Breast epithelium (tissue), 4 donors: ENCODE measurements at regions not wholly inside any gene's neighbourhood (a gene's known extent, or its start where the extent isn't known, plus 50 kb on each side); places are given as distances from the start of the nearest gene placed in this dataset.
"Not testable (repeated sequence)": the region's sequence is repeated elsewhere in the genome, so short reads cannot be mapped to it uniquely, and the experiment has no call there.

Experiments used
- DNase-seq, 2 donors: peaks; one replicate each; pipeline ENCODE4 v3.0.0-alpha.2; 2019; ENCODE audit warnings: low spot score in 2 of 2
- H3K27ac ChIP-seq, 2 donors: fragments of 200-600 bp; sonication (generic) in 1 of 2; one replicate each; pipeline ENCODE4 v1.5.1; 2016 to 2019; ENCODE audit warnings: mild to moderate bottlenecking in 1 of 2
- H3K27me3 ChIP-seq, 2 donors: fragments of 200-600 bp; sonication (generic) in 1 of 2; one replicate each; pipeline versions ENCODE4 v1.5.1 to v1.6.0; 2017 to 2019; ENCODE audit warnings: control low read depth in 1 of 2, mild to moderate bottlenecking in 1 of 2
- H3K36me3 ChIP-seq: fragments of 200-600 bp; one replicate; pipeline ENCODE4 v1.5.1; 2019
- H3K4me1 ChIP-seq, 2 donors: fragments of 200-600 bp; sonication (generic); one replicate each; pipeline ENCODE4 v1.5.1; 2016 to 2019; ENCODE audit warnings: control low read depth in 1 of 2
- H3K4me3 ChIP-seq, 3 donors: fragments of 200-600 bp; sonication (generic); 1 replicate in 2 of 3; 2 replicates in 1 of 3; pipeline ENCODE4 v1.5.1; 2016 to 2019; ENCODE audit warnings: mild to moderate bottlenecking in 3 of 3, moderate library complexity in 2 of 3
- H3K9me3 ChIP-seq, 2 donors: fragments of 200-600 bp; sonication (generic) in 1 of 2; one replicate each; pipeline ENCODE4 v1.5.1; 2016 to 2019; ENCODE audit warnings: control low read depth in 1 of 2
- CTCF ChIP-seq, 3 donors: fragments of 450-650 bp; IDR thresholded peaks; one replicate each; pipeline ENCODE4 v1.5.1; 2016 to 2017; ENCODE audit warnings: antibody characterized with exemption in 3 of 3, mild to moderate bottlenecking in 3 of 3, moderate library complexity in 3 of 3
- POLR2A ChIP-seq: fragments of 450-650 bp; IDR thresholded peaks from one replicate; pipeline ENCODE4 v1.6.1; 2016; ENCODE audit warnings: antibody characterized with exemption, mild to moderate bottlenecking, moderate library complexity
- POLR2AphosphoS5 ChIP-seq, 3 donors: sonication (generic); formaldehyde crosslinking; IDR thresholded peaks; one replicate each; pipeline ENCODE4 v1.6.1; 2017; ENCODE audit warnings: antibody characterized with exemption in 3 of 3
- intact Hi-C: fragments of 100-400 bp; cut with DNase I; formaldehyde crosslinking; loops from one replicate; pipeline ENCODE4 v1.15.1; 2023; ENCODE audit warnings: low total_unique reads

GRCh38 chr6:121731381-121731780, 295.9 kb downstream of the GJA1 start:
- H3K4me1 ChIP-seq = no peaks in the 10 kb centered on the region
- no peak overlapping the region for H3K27ac ChIP-seq
- intact Hi-C loops = no loop called here
- no peaks in the 10 kb centered on the region for H3K9me3 ChIP-seq
- H3K27me3 ChIP-seq = no peaks in the 10 kb centered on the region
- H3K36me3 ChIP-seq = no peaks in the 10 kb centered on the region
- no peak for TF ChIP-seq CTCF (IDR thresholded peaks at IDR 0.05)
- TF ChIP-seq POLR2A = no peak
- no peak for TF ChIP-seq POLR2AphosphoS5 (IDR thresholded peaks at IDR 0.05)
- DNase-seq = no peak
- no peak overlapping the region for H3K4me3 ChIP-seq

- Histone ChIP-seq H3K4me1 (no peaks in the 10 kb centered on the region), H3K9me3 (no peaks in the 10 kb centered on the region), H3K27me3 (no peaks in the 10 kb centered on the region), H3K27ac (no peak overlapping the region), H3K36me3 (no peaks in the 10 kb centered on the region), H3K4me3 (no peak overlapping the region)
- TF ChIP-seq POLR2A (no peak), CTCF (IDR thresholded peaks at IDR 0.05) (no peak), POLR2AphosphoS5 (IDR thresholded peaks at IDR 0.05) (no peak)
- DNase-seq = no peak
- intact Hi-C loops = no loop called here
These were observed 297.2 kb downstream of the GJA1 start for GRCh38 chr6:121732641-121733040.

- no peak for DNase-seq
- Histone ChIP-seq H3K36me3 (no peaks in the 10 kb centered on the region), H3K9me3 (no peaks in the 10 kb centered on the region), H3K27ac (no peak overlapping the region), H3K4me1 (no peaks in the 10 kb centered on the region), H3K4me3 (no peak overlapping the region), H3K27me3 (no peaks in the 10 kb centered on the region)
- no peak for TF ChIP-seq POLR2AphosphoS5 (IDR thresholded peaks at IDR 0.05)
- TF ChIP-seq CTCF (IDR thresholded peaks at IDR 0.05) = no peak
- TF ChIP-seq POLR2A = no peak
- intact Hi-C loops = no loop called here
These were observed 297.8 kb downstream of the GJA1 start for GRCh38 chr6:121733234-121733633.

- H3K27ac ChIP-seq, intact Hi-C loops: not testable (repeated sequence)
These were observed 304.7 kb downstream of the GJA1 start for GRCh38 chr6:121740188-121740587.

GRCh38 chr6:121743691-121744090, 308.2 kb downstream of the GJA1 start:
- no peaks in the 10 kb centered on the region for H3K4me1 ChIP-seq
- H3K36me3 ChIP-seq = no peaks in the 10 kb centered on the region
- intact Hi-C loops = no loop called here
- no peaks in the 10 kb centered on the region for H3K27me3 ChIP-seq
- TF ChIP-seq CTCF (IDR thresholded peaks at IDR 0.05) (no peak), POLR2A (no peak), POLR2AphosphoS5 (IDR thresholded peaks at IDR 0.05) (no peak)
- no peak overlapping the region for H3K27ac ChIP-seq
- no peak overlapping the region for H3K4me3 ChIP-seq
- no peaks in the 10 kb centered on the region for H3K9me3 ChIP-seq
- no peak for DNase-seq

More at GRCh38 chr6:121740188-121740587, 304.7 kb downstream of the GJA1 start:
- H3K9me3 ChIP-seq, H3K36me3 ChIP-seq, H3K4me1 ChIP-seq, H3K27me3 ChIP-seq, DNase-seq, H3K4me3 ChIP-seq: not testable (repeated sequence)

GRCh38 chr6:121748376-121748775, 312.9 kb downstream of the GJA1 start:
- Histone ChIP-seq H3K27ac (no peak overlapping the region), H3K4me3 (no peak overlapping the region), H3K36me3 (no peaks in the 10 kb centered on the region), H3K4me1 (no peaks in the 10 kb centered on the region), H3K9me3 (no peaks in the 10 kb centered on the region), H3K27me3 (no peaks in the 10 kb centered on the region)
- TF ChIP-seq POLR2A (no peak), POLR2AphosphoS5 (IDR thresholded peaks at IDR 0.05) (no peak), CTCF (IDR thresholded peaks at IDR 0.05) (no peak)
- intact Hi-C loops = no loop called here
- DNase-seq = no peak
